G401 (cell line): ENCODE measurements at regions not wholly inside any gene's neighbourhood (a gene's known extent, or its start where the extent isn't known, plus 50 kb on each side); places are given as distances from the start of the nearest gene placed in this dataset.

Experiments used
- DNase-seq: peaks from one replicate; pipeline ENCODE4 v3.0.0-alpha.2; 2015; ENCODE audit warnings: low spot score
- in situ Hi-C: cut with HindIII; loops from 2 replicates; pipeline ENCODE4 v1.10.0; 2016; ENCODE audit warnings: low sequenced_read_pairs, mixed read lengths

- in situ Hi-C loops, result no loop called here
- no peak for DNase-seq
Observed at GRCh38 chr7:115505136-115505535, 525.4 kb downstream of the TFEC start.

- DNase-seq, result no peak
- in situ Hi-C loops, result no loop called here
Observed at GRCh38 chr7:115499956-115500355, 530.6 kb downstream of the TFEC start.

GRCh38 chr7:115496006-115496405 lies 534.6 kb downstream of the TFEC start:
- DNase-seq, result no peak
- in situ Hi-C loops, result no loop called here

DNA sequence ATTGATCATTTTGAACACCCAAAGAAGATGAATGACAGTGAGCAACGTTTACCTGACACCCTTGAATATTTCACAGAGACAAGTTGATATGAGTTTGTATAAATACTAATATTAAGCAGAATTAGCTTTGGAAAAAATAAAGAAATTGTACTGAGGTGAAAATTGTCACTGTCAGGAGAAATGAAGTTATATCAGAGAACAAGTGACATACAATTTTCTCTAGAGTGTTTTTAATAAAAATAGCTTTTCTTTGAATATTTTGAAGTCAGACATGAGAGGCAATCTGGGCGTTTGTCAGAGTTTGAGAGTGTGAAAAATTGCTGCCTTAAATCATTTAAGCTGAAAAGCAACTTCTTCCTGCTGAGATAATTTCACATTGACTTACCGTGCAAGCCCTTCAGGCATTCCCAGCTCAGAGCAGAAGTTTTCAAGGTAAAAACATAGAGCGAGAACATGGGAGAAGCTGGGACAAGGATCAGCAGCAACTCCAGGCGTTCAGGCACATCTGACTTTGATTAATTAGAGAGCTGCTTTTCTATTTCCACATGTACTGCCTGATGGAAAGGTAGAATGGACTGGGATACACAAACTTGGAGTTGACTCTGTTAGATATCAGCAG lies 535.9 kb downstream of the TFEC start:
- DNase-seq, result no peak
- in situ Hi-C loops, result no loop called here

- in situ Hi-C loops, result no loop called here
- no peak for DNase-seq
Observed at GRCh38 chr7:115493381-115493780, 537.2 kb downstream of the TFEC start.

DNA sequence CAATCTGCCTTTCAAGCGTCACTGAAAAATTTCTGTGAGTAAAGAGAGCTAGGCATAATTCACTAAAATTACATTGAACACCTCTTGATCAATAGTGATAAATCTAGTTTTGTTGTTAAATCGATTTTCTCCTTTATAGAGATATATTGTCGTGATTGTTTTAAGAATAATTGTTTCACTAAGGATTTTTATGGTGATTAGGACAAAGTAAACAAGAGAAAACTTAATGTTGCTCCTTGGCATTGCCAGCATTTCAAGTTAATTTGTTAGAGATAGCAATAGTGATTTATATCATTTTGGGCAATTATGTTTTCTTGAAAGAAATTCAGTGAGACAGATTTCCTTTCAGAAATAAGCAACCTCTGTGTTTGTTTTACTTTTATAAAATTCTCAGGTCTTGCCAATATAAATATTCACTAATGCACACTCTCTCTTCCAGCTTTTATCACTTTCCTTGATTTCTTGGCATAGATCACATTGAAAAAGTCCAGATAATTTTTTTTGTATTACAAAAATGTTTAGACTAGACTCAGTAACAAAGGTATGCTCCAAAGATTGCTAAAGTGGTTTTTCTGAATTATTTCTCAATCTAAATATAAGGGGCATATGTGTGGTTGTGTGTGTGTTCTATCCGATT lies 538.7 kb downstream of the TFEC start:
- in situ Hi-C loops, result no loop called here
- DNase-seq, result no peak

GRCh38 chr7:115479448-115479847 lies 551.1 kb downstream of the TFEC start:
- no peak for DNase-seq
- in situ Hi-C loops, result no loop called here

GRCh38 chr7:115478426-115478825 lies 552.1 kb downstream of the TFEC start:
- in situ Hi-C loops, result no loop called here
- DNase-seq, result no peak

DNA sequence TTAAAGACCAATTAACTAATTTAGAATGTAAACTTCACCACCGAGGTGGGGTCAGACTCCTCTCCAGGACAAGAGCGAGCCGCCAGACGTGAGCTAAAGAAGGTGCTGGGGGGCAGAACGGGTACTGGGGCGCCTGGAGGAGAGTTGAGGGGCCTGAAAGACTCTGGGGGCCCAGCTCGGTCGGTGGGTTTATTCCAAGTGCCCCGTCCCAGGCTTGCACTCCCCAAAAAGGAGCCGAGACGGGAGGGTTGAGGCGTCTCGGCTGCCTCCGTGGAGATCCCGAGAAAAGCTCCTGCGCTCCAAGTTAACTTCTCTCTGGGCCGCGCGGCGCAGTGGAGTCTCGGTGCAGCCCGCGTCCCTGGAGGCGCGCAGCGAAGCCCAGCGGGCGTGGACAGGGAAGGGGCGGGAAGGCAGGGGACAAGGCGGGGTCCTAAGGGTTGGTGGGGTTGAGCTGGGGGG lies 553.3 kb downstream of the TFEC start:
- DNase-seq, result no peak
- in situ Hi-C loops, result no loop called here

DNA sequence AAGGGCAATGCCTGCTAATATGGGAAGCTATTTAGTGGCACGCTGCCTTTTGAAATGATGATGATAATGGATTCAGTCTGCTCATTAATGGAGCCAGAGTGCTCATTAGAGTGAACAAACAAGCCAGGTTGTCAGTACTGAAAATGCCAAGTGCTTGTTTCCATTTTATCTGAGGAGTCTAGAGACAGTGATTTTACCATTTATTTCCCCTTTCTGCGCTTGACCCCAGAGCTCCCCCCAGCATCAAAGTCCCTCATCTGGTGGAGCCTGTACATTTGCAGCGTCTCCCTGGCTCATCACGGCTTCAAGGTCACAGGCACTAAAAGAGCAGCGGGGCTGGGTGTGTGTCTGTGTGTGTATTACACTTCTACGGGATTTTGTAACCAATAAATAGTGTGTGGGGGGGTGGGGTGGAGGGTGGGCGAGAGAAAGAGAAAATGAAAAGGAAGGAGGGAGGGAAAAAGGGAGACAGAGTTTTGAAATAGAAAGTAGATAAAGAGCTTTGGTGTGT lies 553.8 kb downstream of the TFEC start:
- in situ Hi-C loops, result no loop called here

DNA sequence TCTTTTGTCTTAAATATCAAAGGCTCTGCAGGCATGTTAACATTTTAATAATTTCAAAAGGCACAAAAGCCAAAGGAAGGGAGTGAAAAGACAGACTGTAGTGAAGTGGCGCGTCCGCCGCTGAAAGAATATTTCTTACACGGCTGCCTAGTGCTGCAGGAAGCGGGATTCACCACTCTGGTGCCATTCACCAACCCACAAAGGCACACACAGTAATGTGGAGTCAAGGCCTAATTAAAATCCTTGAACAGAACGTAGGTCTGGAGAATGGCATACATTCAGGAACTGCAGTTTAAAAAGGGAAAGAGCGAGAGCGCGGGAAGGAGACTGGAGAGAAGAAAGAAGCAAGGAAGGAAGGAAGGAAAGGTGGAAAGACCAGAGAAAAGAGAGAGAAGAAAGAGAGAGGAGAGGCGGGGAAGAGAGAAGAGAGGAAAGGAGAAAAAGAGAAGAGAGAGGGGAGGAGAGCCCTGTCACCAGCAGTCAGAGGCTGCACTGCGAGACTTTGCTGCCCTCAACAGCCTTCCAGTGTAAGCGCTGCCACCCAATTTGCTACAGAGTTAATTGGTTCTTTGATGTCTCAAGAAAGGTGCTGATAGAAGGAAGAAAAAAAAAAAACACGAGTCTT lies 554.0 kb downstream of the MDFIC start:
- in situ Hi-C loops, result no loop called here
- no peak for DNase-seq

More for the DNA sequence above, 553.8 kb downstream of the TFEC start:
- DNase-seq, result no peak

- DNase-seq, result no peak
- in situ Hi-C loops, result no loop called here
Observed at GRCh38 chr7:115475206-115475605, 553.3 kb downstream of the MDFIC start.

GRCh38 chr7:115474137-115474536 lies 552.2 kb downstream of the MDFIC start:
- in situ Hi-C loops, result no loop called here
- no peak for DNase-seq

DNA sequence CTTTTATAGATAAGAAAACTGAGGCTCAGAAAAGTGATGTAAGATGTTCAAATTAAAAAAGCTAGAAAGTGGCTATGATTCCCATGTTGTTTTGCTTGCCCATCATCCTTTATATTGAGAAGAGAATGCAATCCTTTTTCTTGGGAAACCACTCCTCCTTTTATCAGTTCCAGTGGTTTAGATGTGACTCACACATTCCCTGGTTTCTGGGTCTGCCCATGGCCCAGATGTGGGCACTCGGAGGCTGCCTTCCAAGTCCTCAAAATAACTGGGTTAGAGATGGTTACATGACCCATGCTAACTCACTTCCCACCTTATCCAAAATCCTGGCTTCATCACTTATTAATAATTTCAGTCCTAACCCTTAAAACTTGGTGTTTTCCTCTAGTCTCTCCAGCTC lies 550.0 kb downstream of the MDFIC start:
- DNase-seq, result no peak
- in situ Hi-C loops, result no loop called here

DNA sequence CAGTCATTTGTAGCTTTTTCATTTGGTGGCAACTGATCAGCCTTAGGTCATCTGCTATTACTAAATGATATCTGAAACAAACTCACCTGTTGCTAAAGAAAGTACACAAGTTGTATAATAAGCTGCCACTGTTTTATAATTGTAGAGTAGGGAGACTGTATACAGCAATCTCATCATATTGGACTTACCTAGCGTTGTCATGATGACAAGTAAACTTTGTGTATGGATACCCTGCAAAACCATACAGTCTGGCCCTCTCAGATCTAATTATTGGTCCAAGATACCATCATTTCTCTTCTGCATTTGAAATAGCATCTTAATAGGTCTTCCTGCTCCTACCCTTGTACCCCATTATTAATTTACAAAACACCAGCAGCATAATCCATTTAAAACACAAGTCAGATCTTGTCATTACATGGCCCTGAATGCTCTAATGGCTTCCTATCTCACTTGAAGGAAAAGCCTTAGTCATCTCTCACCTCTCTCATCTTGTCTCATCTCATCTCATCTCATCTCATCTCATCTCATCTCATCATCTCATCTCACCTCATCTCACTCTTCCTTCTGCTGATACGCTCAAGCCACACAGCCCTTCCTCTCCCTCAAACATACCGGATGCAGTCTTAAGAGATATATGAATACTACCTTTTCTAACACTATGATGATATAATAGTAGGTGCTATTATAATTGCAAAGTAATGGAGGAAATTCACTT lies 540.6 kb downstream of the MDFIC start:
- DNase-seq, result no peak
- in situ Hi-C loops, result no loop called here

DNA sequence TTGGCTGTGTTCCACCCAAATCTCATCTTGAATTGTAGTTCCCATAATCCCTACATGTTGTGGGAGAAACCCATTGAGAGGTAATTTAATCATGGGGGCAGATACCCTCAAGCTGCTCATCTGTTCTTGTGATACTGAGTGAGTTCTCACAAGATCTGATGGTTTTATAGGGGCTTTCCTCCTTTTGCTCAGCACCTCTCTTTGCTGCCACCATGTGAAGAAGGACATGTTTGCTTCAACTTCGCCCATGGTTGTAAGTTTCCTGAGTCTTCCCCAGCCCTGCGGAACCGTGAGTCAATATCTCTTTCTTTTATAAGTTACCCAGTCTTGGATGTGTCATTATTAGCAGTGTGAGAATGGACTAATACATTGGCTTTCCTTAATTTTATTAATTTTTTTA lies 527.8 kb downstream of the MDFIC start:
- in situ Hi-C loops, result no loop called here
- DNase-seq, result no peak

DNA sequence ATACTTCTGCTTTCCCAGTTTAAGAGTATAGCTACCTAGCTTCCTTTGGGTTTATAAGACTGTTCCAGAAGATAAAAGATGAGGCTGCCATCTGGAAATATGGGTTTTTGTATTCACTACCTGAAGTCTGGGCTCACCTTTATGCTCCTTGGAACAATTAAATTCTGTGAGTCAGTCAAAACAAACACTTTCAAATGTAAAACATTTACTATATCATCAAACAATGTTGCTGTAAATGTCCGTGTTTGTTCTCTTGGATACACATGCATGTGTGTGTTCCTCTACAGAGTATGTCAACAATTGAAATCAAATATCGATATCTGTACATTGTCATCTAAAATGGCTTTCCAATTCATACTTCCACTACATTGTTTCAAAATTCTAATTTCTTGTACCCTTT lies 525.6 kb downstream of the MDFIC start:
- in situ Hi-C loops, result no loop called here
- no peak for DNase-seq

- no peak for DNase-seq
- in situ Hi-C loops, result no loop called here
Observed at GRCh38 chr7:115441033-115441432, 519.1 kb downstream of the MDFIC start.

DNA sequence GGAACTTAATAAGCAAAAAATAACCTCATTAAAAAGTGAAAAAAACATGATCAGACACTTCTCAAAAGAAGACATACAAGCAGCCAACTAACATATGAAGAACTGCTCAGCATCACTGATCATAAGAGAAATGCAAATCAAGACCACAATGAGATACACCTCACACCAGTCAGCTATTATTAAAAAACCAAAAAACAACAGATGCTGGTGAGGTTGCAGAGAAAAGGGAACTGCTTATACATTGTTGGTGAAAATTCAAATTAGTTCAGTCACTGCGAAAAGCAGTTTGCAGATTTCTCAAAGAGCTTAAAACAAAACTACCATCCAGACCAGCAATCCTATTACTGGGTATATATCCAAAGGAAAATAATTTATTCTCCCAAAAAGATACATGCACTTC lies 513.3 kb downstream of the MDFIC start:
- in situ Hi-C loops, result no loop called here
- DNase-seq, result no peak

GRCh38 chr7:115429918-115430317 lies 508.0 kb downstream of the MDFIC start:
- DNase-seq, result no peak
- in situ Hi-C loops, result no loop called here
